GM12878 (cell line): ENCODE measurements at regions not wholly inside any gene's neighbourhood (a gene's known extent, or its start where the extent isn't known, plus 50 kb on each side); places are given as distances from the start of the nearest gene placed in this dataset.

Source experiments
- ATAC-seq: fragments of 200-7000 bp; cut with Tn5 transposase; 3 replicates; pipeline ENCODE4 v1.9.1; 2020; ENCODE audit warnings: mild to moderate bottlenecking, moderate library complexity
- BruUV-seq: library from RNA; stranded (reverse); fragments of 400-500 nt; replicated peaks from 2 replicates; lab custom pipeline; 2021; lab: Mats Ljungman, UMichigan
- CTCF ChIA-PET: fragments of 300-600 bp; sonication (Branson Sonifier 250); formaldehyde crosslinking; extraction: SDS; loops from one replicate; lab custom pipeline; 2021; ENCODE audit warnings: inconsistent platforms; lab: Yijun Ruan, JAX
- POLR2A ChIA-PET: fragments of 350-600 bp; formaldehyde crosslinking; extraction: SDS; loops from one replicate; lab custom pipeline; 2021; ENCODE audit warnings: inconsistent platforms; lab: Charles Lee
- RAD21 ChIA-PET: fragments of 300-600 bp; sonication (Branson Sonifier 250); formaldehyde crosslinking; loops from one replicate; lab custom pipeline; 2023; ENCODE audit warnings: antibody characterized with exemption; ENCODE audit not compliant: unreplicated experiment; lab: Charles Lee
- SMC1A ChIA-PET: fragments of 300-600 bp; sonication (Branson Sonifier 250); formaldehyde crosslinking; loops from one replicate; lab custom pipeline; 2023; ENCODE audit not compliant: unreplicated experiment, uncharacterized antibody; lab: Charles Lee
- DNase-seq: peaks from one replicate; pipeline ENCODE4 v3.0.0-alpha.2; 2011; ENCODE audit warnings: low read depth, low spot score
- FAIRE-seq: peaks from 3 replicates; lab custom pipeline; 2011; peaks lifted over from hg19 to GRCh38; lab: Jason Lieb, UNC
- H2AFZ ChIP-seq: 2 replicates; pipeline ENCODE4 v1.6.0; 2011; ENCODE audit warnings: low read depth, low read length, control low read depth; ENCODE audit not compliant: control insufficient read depth
- H3K27ac ChIP-seq: 2 replicates; pipeline ENCODE4 v1.5.1; 2011; ENCODE audit warnings: control low read depth; ENCODE audit not compliant: control insufficient read depth, insufficient read depth
- H3K27me3 ChIP-seq, 2 experiments: replicated peaks in 1 of 2; 2 replicates each; pipeline versions ENCODE4 v1.6.0 to v1.6.1; 2011; ENCODE audit warnings: low read length in 1 of 2; ENCODE audit not compliant: control insufficient read depth in 2 of 2, insufficient read depth in 2 of 2
- H3K36me3 ChIP-seq, 2 experiments: 2 replicates each; pipeline ENCODE4 v1.5.1; 2011; ENCODE audit warnings: low read length in 1 of 2; ENCODE audit not compliant: control insufficient read depth in 2 of 2, insufficient read depth in 2 of 2
- H3K4me1 ChIP-seq: 2 replicates; pipeline ENCODE4 v1.6.1; 2011; ENCODE audit warnings: mild to moderate bottlenecking, low read length, moderate library complexity, mixed read lengths; ENCODE audit not compliant: control insufficient read depth, insufficient read depth
- H3K4me2 ChIP-seq: 2 replicates; pipeline ENCODE4 v1.6.0; 2011; ENCODE audit warnings: control low read depth; ENCODE audit not compliant: control insufficient read depth, insufficient read depth
- H3K4me3 ChIP-seq: fragments of 200-600 bp; sonication (generic); 2 replicates; pipeline ENCODE4 v1.5.1; 2016
- H3K79me2 ChIP-seq: 2 replicates; pipeline ENCODE4 v1.6.0; 2011; ENCODE audit warnings: low read length; ENCODE audit not compliant: control insufficient read depth, insufficient read depth
- H3K9ac ChIP-seq: 2 replicates; pipeline ENCODE4 v1.8.0; 2011; ENCODE audit warnings: low read length, control low read depth, mixed read lengths; ENCODE audit not compliant: control insufficient read depth, insufficient read depth
- H3K9me3 ChIP-seq: replicated peaks from 3 replicates; pipeline ENCODE4 v1.5.1; 2011; ENCODE audit warnings: mild to moderate bottlenecking, low read length; ENCODE audit not compliant: control insufficient read depth, insufficient read depth
- H4K20me1 ChIP-seq: 2 replicates; pipeline ENCODE4 v1.6.0; 2011; ENCODE audit not compliant: control insufficient read depth, insufficient read depth
- BMI1 ChIP-seq: fragments of 450-650 bp; IDR thresholded peaks from 2 replicates; pipeline ENCODE4 v1.6.1; 2016; ENCODE audit warnings: mild to moderate bottlenecking, moderate library complexity, borderline replicate concordance
- CHD1 ChIP-seq: IDR thresholded peaks from 2 replicates; pipeline ENCODE4 v1.6.1; 2012; ENCODE audit warnings: low read depth, low read length, improper control_type of control experiment
- FOS ChIP-seq: IDR thresholded peaks from 3 replicates; pipeline ENCODE4 v1.6.1; 2011; ENCODE audit warnings: borderline replicate concordance; ENCODE audit not compliant: insufficient read length; ENCODE audit errors: extremely low read depth
- GATAD2B ChIP-seq: fragments of 450-650 bp; conservative IDR thresholded peaks from 2 replicates; pipeline ENCODE4 v1.6.1; 2017; ENCODE audit warnings: low read depth, mild to moderate bottlenecking, moderate library complexity
- IKZF2 ChIP-seq, 2 experiments: fragments of 450-650 bp; IDR thresholded peaks; 2 replicates each; pipeline ENCODE4 v1.6.1; 2017; ENCODE audit warnings: mild to moderate bottlenecking in 2 of 2, moderate library complexity in 2 of 2
- MTA3 ChIP-seq: IDR thresholded peaks from 2 replicates; pipeline ENCODE4 v1.6.1; 2012; ENCODE audit warnings: low read length, inconsistent platforms, borderline replicate concordance
- NBN ChIP-seq: fragments of 450-650 bp; IDR thresholded peaks from 2 replicates; pipeline ENCODE4 v1.6.1; 2016
- PAX5 ChIP-seq: IDR thresholded peaks from 2 replicates; pipeline ENCODE4 v1.6.1; 2011; ENCODE audit warnings: low read depth, low read length, borderline replicate concordance
- RAD21 ChIP-seq: IDR thresholded peaks from 2 replicates; pipeline ENCODE4 v1.6.1; 2011; ENCODE audit warnings: mild to moderate bottlenecking, low read depth, low read length, moderate library complexity; ENCODE audit not compliant: insufficient read depth
- RUNX3 ChIP-seq: IDR thresholded peaks from 2 replicates; pipeline ENCODE4 v1.6.1; 2012; ENCODE audit warnings: low read length, inconsistent platforms
- SUPT20H ChIP-seq: IDR thresholded peaks from 2 replicates; pipeline ENCODE4 v1.6.1; 2011; ENCODE audit warnings: low read depth, mild to moderate bottlenecking, low read length, moderate library complexity, borderline replicate concordance; ENCODE audit not compliant: control insufficient read depth
- YY1 ChIP-seq: IDR thresholded peaks from 2 replicates; pipeline ENCODE4 v1.6.1; 2011; ENCODE audit warnings: low read depth, mild to moderate bottlenecking, low read length
- ZBED1 ChIP-seq: IDR thresholded peaks from 2 replicates; pipeline ENCODE4 v1.6.1; 2016; ENCODE audit warnings: borderline replicate concordance
- ZBTB40 ChIP-seq: fragments of 450-650 bp; IDR thresholded peaks from 2 replicates; pipeline ENCODE4 v1.6.1; 2016; ENCODE audit warnings: mild to moderate bottlenecking, moderate library complexity, borderline replicate concordance
- ZNF274 ChIP-seq: IDR thresholded peaks from one replicate; pipeline ENCODE4 v1.8.0; 2011; ENCODE audit not compliant: insufficient read length, insufficient read depth
- WGBS: methylation state at CpG from one replicate; pipeline ENCODE4 v1.1.6; 2016; ENCODE audit warnings: low lambda C conversion rate; ENCODE audit not compliant: insufficient replicate concordance, insufficient coverage; ENCODE audit errors: missing lambda C conversion rate; 5-methylcytosine and 5-hydroxymethylcytosine counted together
- in situ Hi-C: fragments of 300-500 bp; cut with MboI; formaldehyde crosslinking; loops from 9 replicates; pipeline ENCODE4 v1.14.3; 2018; ENCODE audit warnings: mixed read lengths
- intact Hi-C: fragments of 100-400 bp; cut with micrococcal nuclease; formaldehyde crosslinking; loops from one replicate; pipeline ENCODE4 v1.14.2; 2022; ENCODE audit not compliant: unreplicated experiment
- TF ChIP-seq, protein P1 (sequence below): IDR thresholded peaks from 2 replicates; pipeline ENCODE4 v1.6.1; 2012; ENCODE audit warnings: mild to moderate bottlenecking, low read depth, low read length
- TF ChIP-seq, protein P2 (sequence below): fragments of 450-650 bp; IDR thresholded peaks from 2 replicates; pipeline ENCODE4 v1.6.1; 2017; ENCODE audit warnings: mild to moderate bottlenecking, low read depth, inconsistent platforms; ENCODE audit not compliant: poor library complexity, severe bottlenecking

DNA sequence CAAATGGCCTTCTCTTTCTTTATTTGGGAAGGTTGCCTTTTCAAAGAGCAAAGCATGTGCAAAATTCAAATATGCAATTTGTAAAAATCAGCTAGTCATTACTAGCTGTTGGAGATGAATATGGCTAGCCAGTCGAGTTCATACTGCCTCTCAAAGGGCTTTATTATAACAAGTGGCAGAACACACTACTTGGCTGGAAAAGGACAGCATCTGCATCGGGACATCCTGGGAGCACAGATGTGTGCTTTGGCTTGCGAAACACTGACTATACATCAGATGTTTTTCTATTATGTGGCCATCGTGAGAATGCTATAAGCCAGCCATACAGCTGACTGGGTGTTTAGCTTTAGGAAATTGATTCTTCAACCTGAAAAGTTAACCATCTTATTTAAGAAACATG lies 424.2 kb downstream of the KCTD12 start:
- 21% methylated on average over 4 of the region's 4 CpGs for WGBS
- Histone ChIP-seq H2AFZ (no peak overlapping the region), H3K79me2 (no peaks in the 10 kb centered on the region), H3K4me2 (no peak overlapping the region), H4K20me1 (no peaks in the 10 kb centered on the region), H3K27me3 (no peaks in the 10 kb centered on the region), H3K4me3 (no peak overlapping the region), H3K4me1 (no peaks in the 10 kb centered on the region), H3K36me3 (no peaks in the 10 kb centered on the region), H3K9me3 (no peaks in the 10 kb centered on the region), H3K27ac (no peak overlapping the region), H3K9ac (no peak overlapping the region)
- ATAC-seq: no peak
- ChIA-PET CTCF (interaction anchor here (0.8 to 1.9 kb wide), 5 partner anchors 10 to 588 kb away, joined by 3 to 6 read pairs (median 4); no protein-coding TSS in a partner anchor), SMC1A (interaction anchor here (1.7 kb wide), 1 partner anchor 585 kb away, joined by 4 read pairs; no protein-coding TSS in a partner anchor), POLR2A (no interaction called here), RAD21 (interaction anchor here (0.6 kb wide), 1 partner anchor 416 kb away, joined by 3 read pairs; no protein-coding TSS in a partner anchor)
- FAIRE-seq: no peak
- in situ Hi-C loops: no loop called here
- intact Hi-C loops: no loop called here
- no TSS peak for BruUV-seq
- no peak for DNase-seq
- TF ChIP-seq ZBTB40 (no peak), MTA3 (no peak), SUPT20H (no peak), PAX5 (no peak), BMI1 (no peak), RAD21 (no peak), FOS (no peak), ZBED1 (no peak), ZNF274 (no peak), RUNX3 (no peak), CHD1 (no peak), YY1 (no peak), NBN (no peak), GATAD2B (no peak), IKZF2 (IDR thresholded peaks at IDR 0.05) (no peak)
- TF ChIP-seq, protein P1, sequence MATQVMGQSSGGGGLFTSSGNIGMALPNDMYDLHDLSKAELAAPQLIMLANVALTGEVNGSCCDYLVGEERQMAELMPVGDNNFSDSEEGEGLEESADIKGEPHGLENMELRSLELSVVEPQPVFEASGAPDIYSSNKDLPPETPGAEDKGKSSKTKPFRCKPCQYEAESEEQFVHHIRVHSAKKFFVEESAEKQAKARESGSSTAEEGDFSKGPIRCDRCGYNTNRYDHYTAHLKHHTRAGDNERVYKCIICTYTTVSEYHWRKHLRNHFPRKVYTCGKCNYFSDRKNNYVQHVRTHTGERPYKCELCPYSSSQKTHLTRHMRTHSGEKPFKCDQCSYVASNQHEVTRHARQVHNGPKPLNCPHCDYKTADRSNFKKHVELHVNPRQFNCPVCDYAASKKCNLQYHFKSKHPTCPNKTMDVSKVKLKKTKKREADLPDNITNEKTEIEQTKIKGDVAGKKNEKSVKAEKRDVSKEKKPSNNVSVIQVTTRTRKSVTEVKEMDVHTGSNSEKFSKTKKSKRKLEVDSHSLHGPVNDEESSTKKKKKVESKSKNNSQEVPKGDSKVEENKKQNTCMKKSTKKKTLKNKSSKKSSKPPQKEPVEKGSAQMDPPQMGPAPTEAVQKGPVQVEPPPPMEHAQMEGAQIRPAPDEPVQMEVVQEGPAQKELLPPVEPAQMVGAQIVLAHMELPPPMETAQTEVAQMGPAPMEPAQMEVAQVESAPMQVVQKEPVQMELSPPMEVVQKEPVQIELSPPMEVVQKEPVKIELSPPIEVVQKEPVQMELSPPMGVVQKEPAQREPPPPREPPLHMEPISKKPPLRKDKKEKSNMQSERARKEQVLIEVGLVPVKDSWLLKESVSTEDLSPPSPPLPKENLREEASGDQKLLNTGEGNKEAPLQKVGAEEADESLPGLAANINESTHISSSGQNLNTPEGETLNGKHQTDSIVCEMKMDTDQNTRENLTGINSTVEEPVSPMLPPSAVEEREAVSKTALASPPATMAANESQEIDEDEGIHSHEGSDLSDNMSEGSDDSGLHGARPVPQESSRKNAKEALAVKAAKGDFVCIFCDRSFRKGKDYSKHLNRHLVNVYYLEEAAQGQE: no peak
- TF ChIP-seq, protein P2, sequence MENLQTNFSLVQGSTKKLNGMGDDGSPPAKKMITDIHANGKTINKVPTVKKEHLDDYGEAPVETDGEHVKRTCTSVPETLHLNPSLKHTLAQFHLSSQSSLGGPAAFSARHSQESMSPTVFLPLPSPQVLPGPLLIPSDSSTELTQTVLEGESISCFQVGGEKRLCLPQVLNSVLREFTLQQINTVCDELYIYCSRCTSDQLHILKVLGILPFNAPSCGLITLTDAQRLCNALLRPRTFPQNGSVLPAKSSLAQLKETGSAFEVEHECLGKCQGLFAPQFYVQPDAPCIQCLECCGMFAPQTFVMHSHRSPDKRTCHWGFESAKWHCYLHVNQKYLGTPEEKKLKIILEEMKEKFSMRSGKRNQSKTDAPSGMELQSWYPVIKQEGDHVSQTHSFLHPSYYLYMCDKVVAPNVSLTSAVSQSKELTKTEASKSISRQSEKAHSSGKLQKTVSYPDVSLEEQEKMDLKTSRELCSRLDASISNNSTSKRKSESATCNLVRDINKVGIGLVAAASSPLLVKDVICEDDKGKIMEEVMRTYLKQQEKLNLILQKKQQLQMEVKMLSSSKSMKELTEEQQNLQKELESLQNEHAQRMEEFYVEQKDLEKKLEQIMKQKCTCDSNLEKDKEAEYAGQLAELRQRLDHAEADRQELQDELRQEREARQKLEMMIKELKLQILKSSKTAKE: no peak
